Endodermal cell (in vitro differentiated cells): ENCODE measurements at regions not wholly inside any gene's neighbourhood (a gene's known extent, or its start where the extent isn't known, plus 50 kb on each side); places are given as distances from the start of the nearest gene placed in this dataset.

Experiments used
- DNase-seq: peaks from one replicate; pipeline ENCODE4 v3.0.0-alpha.2; 2017
- H3K27ac ChIP-seq: 2 replicates; pipeline ENCODE4 v1.5.1; 2013; ENCODE audit warnings: mild to moderate bottlenecking, low read depth, low read length, moderate library complexity
- H3K27me3 ChIP-seq: 2 replicates; pipeline ENCODE4 v1.6.1; 2013; ENCODE audit warnings: mild to moderate bottlenecking, low read length, moderate library complexity; ENCODE audit not compliant: insufficient read depth, control insufficient read depth, poor library complexity, severe bottlenecking
- H3K36me3 ChIP-seq: 2 replicates; pipeline ENCODE4 v1.7.0; 2013; ENCODE audit warnings: mild to moderate bottlenecking, low read length, moderate library complexity; ENCODE audit not compliant: control insufficient read depth, insufficient read depth
- H3K4me1 ChIP-seq: one replicate; pipeline ENCODE4 v1.7.0; 2013; ENCODE audit warnings: low read length; ENCODE audit not compliant: control insufficient read depth, insufficient read depth
- H3K4me3 ChIP-seq: 2 replicates; pipeline ENCODE4 v1.5.1; 2013; ENCODE audit warnings: mild to moderate bottlenecking, low read length, moderate library complexity
- H3K9ac ChIP-seq: 2 replicates; pipeline ENCODE4 v1.6.1; 2013; ENCODE audit warnings: mild to moderate bottlenecking, low read length, moderate library complexity; ENCODE audit not compliant: poor library complexity, severe bottlenecking; ENCODE audit errors: extremely low read depth
- H3K9me3 ChIP-seq: 2 replicates; pipeline ENCODE4 v1.6.1; 2013; ENCODE audit warnings: mild to moderate bottlenecking, low read length, moderate library complexity; ENCODE audit not compliant: control insufficient read depth
- H3K27ac Mint-ChIP-seq: 2 replicates; pipeline ENCODE4 v1.8.0; 2020; ENCODE audit warnings: mixed read lengths
- H3K27me3 Mint-ChIP-seq: 2 replicates; pipeline ENCODE4 v1.8.0; 2021; ENCODE audit warnings: mild to moderate bottlenecking, mixed read lengths; ENCODE audit not compliant: insufficient read depth
- H3K36me3 Mint-ChIP-seq: 2 replicates; pipeline ENCODE4 v1.8.0; 2020; ENCODE audit warnings: low read depth, mixed read lengths
- H3K4me1 Mint-ChIP-seq: 2 replicates; pipeline ENCODE4 v1.8.0; 2020; ENCODE audit warnings: mixed read lengths
- H3K4me3 Mint-ChIP-seq: 2 replicates; pipeline ENCODE4 v1.8.0; 2020; ENCODE audit warnings: mild to moderate bottlenecking, moderate library complexity, mixed read lengths
- H3K9me3 Mint-ChIP-seq: 2 replicates; pipeline ENCODE4 v1.8.0; 2020; ENCODE audit warnings: mild to moderate bottlenecking, mixed read lengths
- WGBS, 2 experiments: methylation state at CpG; one replicate each; pipeline versions ENCODE4 v1.1.5 to v1.1.7; 2013; ENCODE audit warnings: missing lambda C conversion rate in 2 of 2, mixed read lengths in 1 of 2; ENCODE audit not compliant: insufficient coverage in 1 of 2, insufficient read length in 1 of 2; 5-methylcytosine and 5-hydroxymethylcytosine counted together
- TF ChIP-seq, protein P1 (sequence below): fragments of 200-600 bp; sonication (generic); conservative IDR thresholded peaks from 2 replicates; pipeline ENCODE4 v1.5.0; 2021; ENCODE audit warnings: antibody characterized with exemption, mild to moderate bottlenecking

DNA sequence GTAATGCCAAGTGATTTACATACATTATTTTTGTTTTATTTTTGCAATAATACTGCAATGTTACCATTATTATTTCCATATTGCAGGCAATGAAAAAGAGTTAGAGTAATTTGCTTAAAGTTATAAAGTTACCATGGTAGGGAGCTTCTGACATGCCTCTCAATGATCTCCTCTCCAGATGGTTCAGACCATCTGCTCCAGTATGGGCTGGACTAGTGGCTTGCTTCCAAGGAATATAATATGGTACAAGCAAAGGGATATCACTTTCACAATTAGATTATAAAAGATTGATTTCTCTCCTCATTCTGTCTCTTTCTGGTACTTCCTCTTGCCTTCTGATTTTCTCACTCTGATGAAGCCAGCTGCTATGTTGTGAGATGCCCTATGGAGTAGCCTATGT is 245.4 kb downstream of the INSIG2 start:
- H3K9me3 ChIP-seq = peaks cover 1% of the 10 kb centered on the region
- H3K4me3 ChIP-seq = no peak overlapping the region
- H3K27ac Mint-ChIP-seq = no peak overlapping the region
- H3K36me3 ChIP-seq = no peaks in the 10 kb centered on the region
- no peak for DNase-seq
- no peaks in the 10 kb centered on the region for H3K4me1 ChIP-seq
- no peaks in the 10 kb centered on the region for H3K36me3 Mint-ChIP-seq
- H3K9ac ChIP-seq = no peak overlapping the region
- H3K27ac ChIP-seq = no peak overlapping the region
- peaks cover 15% of the 10 kb centered on the region for H3K27me3 Mint-ChIP-seq
- no peaks in the 10 kb centered on the region for H3K27me3 ChIP-seq
- H3K4me3 Mint-ChIP-seq = no peak overlapping the region
- H3K4me1 Mint-ChIP-seq = no peaks in the 10 kb centered on the region
- TF ChIP-seq, protein P1, sequence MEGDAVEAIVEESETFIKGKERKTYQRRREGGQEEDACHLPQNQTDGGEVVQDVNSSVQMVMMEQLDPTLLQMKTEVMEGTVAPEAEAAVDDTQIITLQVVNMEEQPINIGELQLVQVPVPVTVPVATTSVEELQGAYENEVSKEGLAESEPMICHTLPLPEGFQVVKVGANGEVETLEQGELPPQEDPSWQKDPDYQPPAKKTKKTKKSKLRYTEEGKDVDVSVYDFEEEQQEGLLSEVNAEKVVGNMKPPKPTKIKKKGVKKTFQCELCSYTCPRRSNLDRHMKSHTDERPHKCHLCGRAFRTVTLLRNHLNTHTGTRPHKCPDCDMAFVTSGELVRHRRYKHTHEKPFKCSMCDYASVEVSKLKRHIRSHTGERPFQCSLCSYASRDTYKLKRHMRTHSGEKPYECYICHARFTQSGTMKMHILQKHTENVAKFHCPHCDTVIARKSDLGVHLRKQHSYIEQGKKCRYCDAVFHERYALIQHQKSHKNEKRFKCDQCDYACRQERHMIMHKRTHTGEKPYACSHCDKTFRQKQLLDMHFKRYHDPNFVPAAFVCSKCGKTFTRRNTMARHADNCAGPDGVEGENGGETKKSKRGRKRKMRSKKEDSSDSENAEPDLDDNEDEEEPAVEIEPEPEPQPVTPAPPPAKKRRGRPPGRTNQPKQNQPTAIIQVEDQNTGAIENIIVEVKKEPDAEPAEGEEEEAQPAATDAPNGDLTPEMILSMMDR = no peak
- peaks cover 3% of the 10 kb centered on the region for H3K9me3 Mint-ChIP-seq

DNA sequence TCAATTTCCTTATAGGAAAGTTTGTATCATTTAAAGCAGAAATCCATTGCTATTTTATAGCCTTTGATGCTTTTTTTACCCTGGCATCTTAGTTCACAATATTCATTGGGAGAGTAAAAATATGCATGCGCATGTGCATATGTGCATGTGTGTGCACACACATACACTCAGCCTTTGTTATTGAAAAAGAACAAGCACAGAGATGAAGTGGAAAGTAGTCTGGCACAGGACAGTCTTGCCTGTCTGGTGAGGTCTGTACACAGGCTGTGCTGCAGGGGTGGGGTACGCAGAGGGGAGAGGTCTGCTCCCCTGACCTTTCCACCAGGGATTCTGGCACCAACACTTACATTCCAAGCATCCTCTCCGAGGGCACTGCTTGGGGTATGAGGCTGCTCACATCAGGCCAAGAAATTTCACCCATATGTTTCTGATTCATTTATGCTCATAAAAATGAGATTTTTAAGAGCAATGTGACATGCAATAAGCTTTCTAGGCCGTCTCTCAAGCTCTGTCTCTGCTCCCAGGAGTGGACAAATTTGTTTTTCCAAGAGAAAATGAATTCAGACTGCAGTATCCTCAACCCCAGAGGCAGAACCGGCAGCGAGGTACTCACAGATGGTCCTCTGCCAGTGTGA is 237.2 kb downstream of the INSIG2 start:
- H3K4me1 ChIP-seq = no peaks in the 10 kb centered on the region
- 88 to 93% methylated on average over 3 to 6 of the region's 6 CpGs for WGBS, 2 experiments
- no peak overlapping the region for H3K4me3 ChIP-seq
- Mint-ChIP-seq H3K27ac (no peak overlapping the region), H3K36me3 (no peaks in the 10 kb centered on the region), H3K9me3 (peaks cover 4% of the 10 kb centered on the region), H3K27me3 (peaks cover 20% of the 10 kb centered on the region), H3K4me3 (no peak overlapping the region), H3K4me1 (peaks cover 20% of the 10 kb centered on the region)
- H3K27ac ChIP-seq = no peak overlapping the region
- no peaks in the 10 kb centered on the region for H3K9me3 ChIP-seq
- no peaks in the 10 kb centered on the region for H3K27me3 ChIP-seq
- no peak for DNase-seq
- H3K36me3 ChIP-seq = no peaks in the 10 kb centered on the region
- no peak overlapping the region for H3K9ac ChIP-seq
- TF ChIP-seq, protein P1 = no peak

DNA sequence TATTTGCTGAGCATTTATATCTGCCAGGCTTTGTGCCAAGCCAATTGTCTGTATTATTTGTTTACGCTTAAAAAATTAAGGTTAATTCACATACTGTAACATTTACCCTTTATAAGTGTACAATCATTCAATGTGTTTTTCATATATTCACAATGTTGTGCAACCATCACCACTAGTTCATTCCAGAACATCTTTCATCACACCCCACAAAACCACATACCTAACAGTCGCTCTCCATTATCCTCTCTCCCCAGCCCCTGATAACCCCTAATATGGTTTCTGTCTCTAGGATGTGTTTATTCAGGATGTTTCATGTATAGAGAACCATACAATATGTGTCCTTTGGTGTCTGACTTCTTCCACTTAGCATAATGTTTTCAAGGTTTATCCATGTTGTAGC is 234.1 kb downstream of the INSIG2 start:
- Mint-ChIP-seq H3K4me1 (peaks cover 38% of the 10 kb centered on the region), H3K36me3 (no peaks in the 10 kb centered on the region), H3K9me3 (peaks cover 4% of the 10 kb centered on the region), H3K27me3 (peaks cover 17% of the 10 kb centered on the region), H3K4me3 (no peak overlapping the region), H3K27ac (no peak overlapping the region)
- Histone ChIP-seq H3K9ac (no peak overlapping the region), H3K4me1 (peaks cover 5% of the 10 kb centered on the region), H3K27me3 (no peaks in the 10 kb centered on the region), H3K27ac (no peak overlapping the region), H3K36me3 (no peaks in the 10 kb centered on the region), H3K4me3 (no peak overlapping the region), H3K9me3 (no peaks in the 10 kb centered on the region)
- TF ChIP-seq, protein P1 = no peak
- DNase-seq = no peak
- 75% methylated on average over 2 of the region's 2 CpGs; no CpG with 5 or more reads in 1 of the 2 experiments for WGBS, 2 experiments
